H1 (cell line): ENCODE measurements at regions not wholly inside any gene's neighbourhood (a gene's known extent, or its start where the extent isn't known, plus 50 kb on each side); places are given as distances from the start of the nearest gene placed in this dataset.

Experiments
- CTCF ChIA-PET: fragments of 300-600 bp; sonication (Branson Sonifier 250); formaldehyde crosslinking; loops from one replicate; lab custom pipeline; 2021; ENCODE audit not compliant: partially characterized antibody; lab: Charles Lee
- POLR2A ChIA-PET: fragments of 300-600 bp; sonication (Branson Sonifier 250); formaldehyde crosslinking; loops from one replicate; lab custom pipeline; 2021; ENCODE audit warnings: inconsistent platforms; ENCODE audit not compliant: partially characterized antibody; lab: Charles Lee
- DNase-seq, 2 experiments: peaks; one replicate each; pipeline versions ENCODE4 v3.0.0 to v3.0.0-alpha.2; 2010 to 2022; ENCODE audit warnings: low spot score in 2 of 2, low read depth in 1 of 2, mixed read lengths in 1 of 2
- FAIRE-seq: peaks from 2 replicates; lab custom pipeline; 2011; peaks lifted over from hg19 to GRCh38; lab: Jason Lieb, UNC
- H2AFZ ChIP-seq: 2 replicates; pipeline ENCODE4 v1.8.1; 2012; ENCODE audit warnings: low read length, inconsistent platforms
- H2AK5ac ChIP-seq: 2 replicates; pipeline ENCODE4 v1.6.1; 2013; ENCODE audit warnings: low read depth, low read length
- H2BK120ac ChIP-seq: replicated peaks from 2 replicates; pipeline ENCODE3; 2013; ENCODE audit warnings: low read depth, low read length, inconsistent platforms
- H2BK12ac ChIP-seq: 2 replicates; pipeline ENCODE4 v1.6.1; 2013; ENCODE audit warnings: low read depth, low read length
- H2BK15ac ChIP-seq: 2 replicates; pipeline ENCODE4 v1.6.1; 2013; ENCODE audit warnings: low read length
- H2BK20ac ChIP-seq: 2 replicates; pipeline ENCODE4 v1.6.1; 2013; ENCODE audit warnings: low read length
- H2BK5ac ChIP-seq: 2 replicates; pipeline ENCODE4 v1.6.1; 2013; ENCODE audit warnings: low read depth, low read length
- H3K14ac ChIP-seq: 2 replicates; pipeline ENCODE4 v1.6.1; 2013; ENCODE audit warnings: inconsistent platforms; ENCODE audit not compliant: insufficient read length
- H3K18ac ChIP-seq: 2 replicates; pipeline ENCODE4 v1.6.1; 2013; ENCODE audit warnings: low read length; ENCODE audit errors: extremely low read depth
- H3K23ac ChIP-seq: 2 replicates; pipeline ENCODE4 v1.6.1; 2013; ENCODE audit warnings: inconsistent platforms; ENCODE audit not compliant: insufficient read length
- H3K23me2 ChIP-seq: 2 replicates; pipeline ENCODE4 v1.6.1; 2013; ENCODE audit warnings: low read depth, low read length
- H3K27ac ChIP-seq: 2 replicates; pipeline ENCODE4 v1.6.1; 2011; ENCODE audit warnings: low read depth, low read length, inconsistent platforms
- H3K27me3 ChIP-seq, 4 experiments: replicated peaks in 1 of 4; 1 replicate in 1 of 4; 2 replicates in 3 of 4; pipeline versions ENCODE4 v1.6.1 to v1.8.1; 2011 to 2013; ENCODE audit warnings: low read length in 3 of 4, mild to moderate bottlenecking in 3 of 4, inconsistent platforms in 2 of 4, mixed read lengths in 2 of 4, moderate library complexity in 1 of 4; ENCODE audit not compliant: control insufficient read depth in 3 of 4, insufficient read depth in 3 of 4; ENCODE audit errors: extremely low read depth in 1 of 4
- H3K36me3 ChIP-seq, 4 experiments: 2 replicates each; pipeline versions ENCODE4 v1.6.1 to v1.8.1; 2011 to 2013; ENCODE audit warnings: mild to moderate bottlenecking in 4 of 4, low read length in 3 of 4, moderate library complexity in 2 of 4, control low read depth in 1 of 4, inconsistent platforms in 1 of 4; ENCODE audit not compliant: insufficient read depth in 4 of 4, control insufficient read depth in 2 of 4
- H3K4ac ChIP-seq: replicated peaks from 2 replicates; pipeline ENCODE3; 2013; ENCODE audit warnings: low read length, low read depth, mixed read lengths, inconsistent platforms; ENCODE audit not compliant: insufficient read length
- H3K4me1 ChIP-seq, 4 experiments: replicated peaks in 1 of 4; 1 replicate in 1 of 4; 2 replicates in 3 of 4; pipeline versions ENCODE4 v1.6.1 to v1.8.1; 2011 to 2013; ENCODE audit warnings: low read length in 3 of 4, inconsistent platforms in 2 of 4, mixed read lengths in 1 of 4; ENCODE audit not compliant: insufficient read depth in 4 of 4, control insufficient read depth in 3 of 4
- H3K4me2 ChIP-seq, 2 experiments: 2 replicates each; pipeline versions ENCODE4 v1.6.1 to v1.8.1; 2011 to 2013; ENCODE audit warnings: low read depth in 2 of 2, low read length in 2 of 2, control low read depth in 1 of 2, inconsistent platforms in 1 of 2, mild to moderate bottlenecking in 1 of 2; ENCODE audit not compliant: insufficient read depth in 1 of 2
- H3K4me3 ChIP-seq, 4 experiments: fragments of 200-600, 300-600 bp in 1 of 4; sonication (generic), shearing (Covaris generic), sonication (Bioruptor Twin) in 1 of 4; 2 replicates each; pipeline versions ENCODE4 v1.5.1 to v1.8.1; 2011 to 2016; ENCODE audit warnings: low read length in 4 of 4, low read depth in 3 of 4, control low read depth in 2 of 4, inconsistent platforms in 2 of 4, mild to moderate bottlenecking in 2 of 4, mixed read lengths in 1 of 4, moderate library complexity in 1 of 4; ENCODE audit not compliant: insufficient read depth in 2 of 4; ENCODE audit errors: extremely low read depth in 1 of 4
- H3K56ac ChIP-seq: replicated peaks from 2 replicates; pipeline ENCODE3; 2013; ENCODE audit warnings: low read depth, mild to moderate bottlenecking, mixed read lengths, low read length, inconsistent platforms; ENCODE audit not compliant: insufficient read length
- H3K79me1 ChIP-seq: 2 replicates; pipeline ENCODE4 v1.6.1; 2013; ENCODE audit warnings: low read depth, low read length, control low read depth
- H3K79me2 ChIP-seq, 2 experiments: 2 replicates each; pipeline versions ENCODE4 v1.6.1 to v1.8.1; 2012 to 2013; ENCODE audit warnings: low read length in 2 of 2, mild to moderate bottlenecking in 2 of 2, inconsistent platforms in 1 of 2; ENCODE audit not compliant: insufficient read depth in 2 of 2, control insufficient read depth in 1 of 2
- H3K9ac ChIP-seq, 4 experiments: replicated peaks in 1 of 4; 1 replicate in 1 of 4; 2 replicates in 3 of 4; pipeline versions ENCODE4 v1.6.1 to v1.8.1; 2011 to 2013; ENCODE audit warnings: low read depth in 3 of 4, low read length in 3 of 4, control low read depth in 2 of 4, mild to moderate bottlenecking in 2 of 4, moderate library complexity in 2 of 4, inconsistent platforms in 1 of 4; ENCODE audit errors: extremely low read depth in 1 of 4
- H3K9me3 ChIP-seq, 2 experiments: 2 replicates each; pipeline versions ENCODE4 v1.6.1 to v1.8.1; 2012 to 2013; ENCODE audit warnings: mild to moderate bottlenecking in 2 of 2, moderate library complexity in 2 of 2, control low read depth in 1 of 2, inconsistent platforms in 1 of 2, low read depth in 1 of 2, low read length in 1 of 2, mixed read lengths in 1 of 2; ENCODE audit not compliant: insufficient read depth in 2 of 2
- H4K20me1 ChIP-seq, 2 experiments: replicated peaks in 1 of 2; 2 replicates each; pipeline versions ENCODE3 to v1.8.1; 2011 to 2013; ENCODE audit warnings: inconsistent platforms in 2 of 2, low read length in 2 of 2, mild to moderate bottlenecking in 1 of 2; ENCODE audit not compliant: insufficient read depth in 2 of 2, control insufficient read depth in 1 of 2
- H4K5ac ChIP-seq: 2 replicates; pipeline ENCODE4 v1.6.1; 2013; ENCODE audit warnings: low read length, low read depth, mixed read lengths, inconsistent platforms; ENCODE audit not compliant: insufficient read length
- H4K8ac ChIP-seq: 2 replicates; pipeline ENCODE4 v1.8.0; 2013; ENCODE audit warnings: mild to moderate bottlenecking, moderate library complexity, low read length, inconsistent platforms; ENCODE audit not compliant: insufficient read depth; ENCODE audit errors: extremely low read depth
- H4K91ac ChIP-seq: replicated peaks from 2 replicates; pipeline ENCODE3; 2013; ENCODE audit warnings: low read length, mixed read lengths, inconsistent platforms; ENCODE audit not compliant: insufficient read length
- JUND ChIP-seq: IDR thresholded peaks from 2 replicates; pipeline ENCODE4 v1.6.1; 2011; ENCODE audit warnings: mild to moderate bottlenecking, improper control_type of control experiment, low read length

DNA sequence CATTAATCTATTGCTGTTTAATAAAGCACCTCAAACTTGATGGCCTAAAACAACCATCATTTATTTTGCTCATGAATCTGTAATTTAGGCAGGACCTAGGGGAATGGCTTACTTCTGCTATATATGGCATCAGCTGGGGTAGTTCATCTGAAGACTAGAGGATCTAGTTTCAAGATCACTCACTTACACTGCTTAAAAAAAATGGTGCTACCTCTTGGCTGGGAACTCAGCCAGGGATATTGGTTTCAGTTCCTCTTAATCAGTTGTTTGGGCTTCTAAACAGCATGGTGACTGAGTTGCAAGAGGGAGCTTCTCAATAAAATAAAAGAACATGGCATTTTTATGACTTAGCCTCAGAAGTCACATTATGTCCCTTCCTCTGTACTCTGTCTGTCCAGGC lies 142.0 kb downstream of the FAM114A2 start:
- Histone ChIP-seq H2BK120ac (no peak overlapping the region), H3K27ac (no peak overlapping the region), H3K4ac (no peak overlapping the region), H4K91ac (no peak overlapping the region), H4K5ac (no peak overlapping the region), H3K27me3 (no peaks in the 10 kb centered on the region), H3K23ac (no peak overlapping the region), H2AK5ac (no peak overlapping the region), H2BK12ac (no peak overlapping the region), H3K4me3 (no peak overlapping the region), H3K4me1 (peaks cover 0 to 3% (median 0%) of the 10 kb centered on the region in 4 experiments; a peak in 1 of 7 replicates), H3K9ac (no peak overlapping the region), H4K8ac (no peak overlapping the region), H3K36me3 (no peaks in the 10 kb centered on the region), H2AFZ (no peak overlapping the region), H3K14ac (no peak overlapping the region), H2BK5ac (no peak overlapping the region), H4K20me1 (no peaks in the 10 kb centered on the region), H3K18ac (no peak overlapping the region), H3K4me2 (no peak overlapping the region), H2BK20ac (no peak overlapping the region), H3K79me2 (no peaks in the 10 kb centered on the region), H3K23me2 (no peaks in the 10 kb centered on the region), H3K56ac (no peak overlapping the region), H2BK15ac (no peak overlapping the region), H3K79me1 (no peaks in the 10 kb centered on the region), H3K9me3 (no peaks in the 10 kb centered on the region)
- POLR2A ChIA-PET: no interaction called here
- no peak for TF ChIP-seq JUND
- CTCF ChIA-PET: interaction anchor here (0.6 kb wide), 2 partner anchors 730 to 754 kb away, joined by 3 read pairs; no protein-coding TSS in a partner anchor
- DNase-seq (no peak), FAIRE-seq (no peak)
